Loucy (cell line): ENCODE measurements at regions not wholly inside any gene's neighbourhood (a gene's known extent, or its start where the extent isn't known, plus 50 kb on each side); places are given as distances from the start of the nearest gene placed in this dataset.
"Not testable (repeated sequence)": the region's sequence is repeated elsewhere in the genome, so short reads cannot be mapped to it uniquely, and the experiment has no call there.

Source experiments
- H2AFZ ChIP-seq: fragments of 200-600 bp; sonication (generic); 2 replicates; pipeline ENCODE4 v1.6.0; 2016; ENCODE audit warnings: antibody characterized with exemption, mild to moderate bottlenecking, low read length, moderate library complexity
- H3F3A ChIP-seq: fragments of 200-600 bp; 2 replicates; pipeline ENCODE4 v1.6.0; 2016; ENCODE audit warnings: antibody characterized with exemption, low read depth, mild to moderate bottlenecking
- H3K27me3 ChIP-seq: fragments of 200-600 bp; sonication (generic); 2 replicates; pipeline ENCODE4 v1.6.1; 2014; ENCODE audit warnings: low read length, mild to moderate bottlenecking; ENCODE audit not compliant: insufficient read depth, poor library complexity, severe bottlenecking
- H3K36me3 ChIP-seq: fragments of 200-600 bp; sonication (generic); 2 replicates; pipeline ENCODE4 v1.6.1; 2016; ENCODE audit warnings: low read length; ENCODE audit not compliant: insufficient read depth
- H3K4me1 ChIP-seq: fragments of 200-600 bp; sonication (generic); 2 replicates; pipeline ENCODE4 v1.5.1; 2014; ENCODE audit warnings: low read length, mild to moderate bottlenecking; ENCODE audit not compliant: insufficient read depth, poor library complexity, severe bottlenecking
- H3K4me2 ChIP-seq: fragments of 200-600 bp; sonication (generic); 2 replicates; pipeline ENCODE4 v1.6.0; 2014; ENCODE audit warnings: antibody characterized with exemption, low read length, low read depth, mild to moderate bottlenecking; ENCODE audit not compliant: poor library complexity, severe bottlenecking
- H3K4me3 ChIP-seq: fragments of 200-600 bp; sonication (generic); 2 replicates; pipeline ENCODE4 v1.5.1; 2014; ENCODE audit warnings: low read length, mild to moderate bottlenecking, mixed read lengths; ENCODE audit not compliant: poor library complexity, severe bottlenecking
- H3K79me2 ChIP-seq: fragments of 200-600 bp; sonication (generic); 2 replicates; pipeline ENCODE4 v1.6.1; 2014; ENCODE audit warnings: low read length; ENCODE audit not compliant: insufficient read depth
- H3K9ac ChIP-seq: fragments of 200-600 bp; sonication (generic); 2 replicates; pipeline ENCODE4 v1.6.0; 2014; ENCODE audit warnings: mild to moderate bottlenecking, low read depth, low read length, moderate library complexity; ENCODE audit not compliant: poor library complexity, severe bottlenecking
- H3K9me2 ChIP-seq: fragments of 200-600 bp; sonication (generic); replicated peaks from 2 replicates; pipeline ENCODE4 v1.6.1; 2016; ENCODE audit warnings: low read depth, low read length, mixed read lengths
- H3K9me3 ChIP-seq: fragments of 200-600 bp; sonication (generic); 2 replicates; pipeline ENCODE4 v1.6.1; 2014; ENCODE audit warnings: mild to moderate bottlenecking, antibody characterized with exemption, low read length, low read depth; ENCODE audit not compliant: insufficient read depth
- H4K20me1 ChIP-seq: fragments of 200-600 bp; sonication (generic); 2 replicates; pipeline ENCODE4 v1.6.0; 2014; ENCODE audit warnings: antibody characterized with exemption, low read length, mild to moderate bottlenecking; ENCODE audit not compliant: insufficient read depth, poor library complexity, severe bottlenecking
- EZH2phosphoT487 ChIP-seq: fragments of 200-600 bp; IDR thresholded peaks from 2 replicates; pipeline ENCODE4 v1.6.1; 2018; ENCODE audit warnings: antibody characterized with exemption, mild to moderate bottlenecking, moderate library complexity, borderline replicate concordance
- TF ChIP-seq, protein P1 (sequence below): fragments of 200-600 bp; sonication (generic); conservative IDR thresholded peaks from 2 replicates; pipeline ENCODE4 v1.5.1; 2014; ENCODE audit warnings: mild to moderate bottlenecking, antibody characterized with exemption, low read length

DNA sequence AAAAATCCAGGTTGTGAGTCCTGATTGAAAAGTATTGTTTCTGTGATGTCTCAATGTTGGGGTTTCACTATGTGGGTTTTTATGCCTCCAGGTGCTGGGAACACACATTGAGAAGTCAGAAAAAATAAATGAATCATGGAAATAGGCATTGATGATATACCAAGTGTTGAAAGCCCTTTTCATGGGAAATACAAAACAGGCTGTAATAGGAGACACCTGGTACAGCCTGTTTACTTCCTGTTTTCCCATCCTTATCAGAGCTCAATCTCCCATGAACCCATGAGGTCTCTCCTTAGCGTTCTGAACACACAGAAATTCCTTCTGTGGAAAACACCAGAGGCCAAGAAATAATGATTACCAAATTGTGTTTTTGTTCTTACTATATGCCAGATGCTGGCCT lies 106.3 kb upstream of the BOD1L1 start:
- no peaks in the 10 kb centered on the region for H3K36me3 ChIP-seq
- H3K27me3 ChIP-seq = no peaks in the 10 kb centered on the region
- no peak overlapping the region for H2AFZ ChIP-seq
- no peak overlapping the region for H3K4me2 ChIP-seq
- no peaks in the 10 kb centered on the region for H3K4me1 ChIP-seq
- H3K9me2 ChIP-seq = no peaks in the 10 kb centered on the region
- no peak overlapping the region for H3K9ac ChIP-seq
- TF ChIP-seq EZH2phosphoT487 = no peak
- TF ChIP-seq, protein P1, sequence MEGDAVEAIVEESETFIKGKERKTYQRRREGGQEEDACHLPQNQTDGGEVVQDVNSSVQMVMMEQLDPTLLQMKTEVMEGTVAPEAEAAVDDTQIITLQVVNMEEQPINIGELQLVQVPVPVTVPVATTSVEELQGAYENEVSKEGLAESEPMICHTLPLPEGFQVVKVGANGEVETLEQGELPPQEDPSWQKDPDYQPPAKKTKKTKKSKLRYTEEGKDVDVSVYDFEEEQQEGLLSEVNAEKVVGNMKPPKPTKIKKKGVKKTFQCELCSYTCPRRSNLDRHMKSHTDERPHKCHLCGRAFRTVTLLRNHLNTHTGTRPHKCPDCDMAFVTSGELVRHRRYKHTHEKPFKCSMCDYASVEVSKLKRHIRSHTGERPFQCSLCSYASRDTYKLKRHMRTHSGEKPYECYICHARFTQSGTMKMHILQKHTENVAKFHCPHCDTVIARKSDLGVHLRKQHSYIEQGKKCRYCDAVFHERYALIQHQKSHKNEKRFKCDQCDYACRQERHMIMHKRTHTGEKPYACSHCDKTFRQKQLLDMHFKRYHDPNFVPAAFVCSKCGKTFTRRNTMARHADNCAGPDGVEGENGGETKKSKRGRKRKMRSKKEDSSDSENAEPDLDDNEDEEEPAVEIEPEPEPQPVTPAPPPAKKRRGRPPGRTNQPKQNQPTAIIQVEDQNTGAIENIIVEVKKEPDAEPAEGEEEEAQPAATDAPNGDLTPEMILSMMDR = no peak
- H3K9me3 ChIP-seq = no peaks in the 10 kb centered on the region
- no peaks in the 10 kb centered on the region for H4K20me1 ChIP-seq
- no peaks in the 10 kb centered on the region for H3K79me2 ChIP-seq
- no peak overlapping the region for H3K4me3 ChIP-seq
- H3F3A ChIP-seq = no peaks in the 10 kb centered on the region

DNA sequence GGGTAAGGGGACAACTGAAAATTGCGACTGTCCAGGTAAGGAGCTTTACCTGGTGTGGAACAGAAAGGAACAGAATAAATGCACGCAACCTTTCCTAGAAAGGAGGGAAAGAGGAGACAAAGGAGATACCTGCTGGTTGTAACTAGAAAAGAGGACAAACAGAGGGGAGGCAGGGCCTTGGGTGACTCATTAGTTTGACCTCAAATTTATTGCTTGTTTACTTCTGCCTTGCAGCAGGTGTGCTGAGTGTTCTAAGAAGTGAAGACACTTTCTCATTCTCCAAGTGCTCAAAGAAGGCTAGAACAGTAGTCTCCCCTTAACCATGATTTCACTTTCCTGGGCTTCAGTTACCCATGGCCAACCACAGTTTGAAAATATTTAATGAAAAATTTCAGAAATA lies 123.1 kb upstream of the BOD1L1 start:
- no peak for TF ChIP-seq EZH2phosphoT487
- TF ChIP-seq, protein P1 = no peak
- H4K20me1 ChIP-seq = no peaks in the 10 kb centered on the region
- H2AFZ ChIP-seq = no peak overlapping the region
- no peaks in the 10 kb centered on the region for H3K27me3 ChIP-seq
- H3K9me3 ChIP-seq = no peaks in the 10 kb centered on the region
- no peaks in the 10 kb centered on the region for H3K79me2 ChIP-seq
- no peak overlapping the region for H3K9ac ChIP-seq
- no peaks in the 10 kb centered on the region for H3F3A ChIP-seq
- H3K9me2 ChIP-seq = no peaks in the 10 kb centered on the region
- no peak overlapping the region for H3K4me2 ChIP-seq
- H3K4me3 ChIP-seq = no peak overlapping the region
- no peaks in the 10 kb centered on the region for H3K36me3 ChIP-seq
- no peaks in the 10 kb centered on the region for H3K4me1 ChIP-seq

DNA sequence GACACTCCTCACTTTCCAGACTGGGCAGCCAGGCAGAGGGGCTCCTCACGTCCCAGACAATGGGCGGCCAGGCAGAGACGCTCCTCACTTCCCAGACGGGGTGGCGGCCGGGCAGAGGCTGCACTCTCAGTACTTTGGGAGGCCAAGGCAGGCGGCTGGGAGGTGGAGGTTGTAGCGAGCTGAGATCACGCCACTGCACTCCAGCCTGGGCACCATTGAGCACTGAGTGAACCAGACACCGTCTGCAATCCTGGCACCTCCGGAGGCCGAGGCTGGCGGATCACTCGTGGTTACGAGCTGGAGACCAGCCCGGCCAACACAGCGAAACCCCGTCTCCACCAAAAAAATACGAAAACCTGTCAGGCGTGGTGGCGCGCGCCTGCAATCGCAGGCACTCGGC lies 134.1 kb upstream of the BOD1L1 start:
- H3K27me3 ChIP-seq, H2AFZ ChIP-seq, H3K9me2 ChIP-seq, H3K4me3 ChIP-seq, H3K9me3 ChIP-seq, H3K4me1 ChIP-seq, H4K20me1 ChIP-seq, H3K4me2 ChIP-seq, H3K9ac ChIP-seq, H3K79me2 ChIP-seq, H3K36me3 ChIP-seq, H3F3A ChIP-seq: not testable (repeated sequence)

DNA sequence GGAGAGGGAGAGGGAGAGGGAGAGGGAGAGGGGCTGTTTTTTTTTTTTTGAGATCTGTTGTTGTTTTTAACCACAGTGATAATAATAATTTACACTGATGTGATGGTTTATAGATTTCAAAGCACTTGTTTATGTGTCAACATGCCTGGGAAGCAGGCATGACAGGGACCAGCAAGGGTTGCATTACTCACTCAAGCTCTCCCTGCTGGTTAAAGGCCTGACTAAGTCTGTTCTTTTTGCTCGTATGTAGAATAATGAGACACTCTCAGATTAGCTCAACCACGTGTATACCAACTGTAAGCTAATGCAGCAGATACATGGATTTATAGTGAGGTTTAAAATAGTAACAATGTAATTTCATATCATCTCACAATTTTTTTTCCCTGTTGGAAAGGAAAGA lies 134.6 kb upstream of the BOD1L1 start:
- TF ChIP-seq, protein P1 = no peak
- TF ChIP-seq EZH2phosphoT487 = no peak
- H3K79me2 ChIP-seq = no peaks in the 10 kb centered on the region
- H3K9ac ChIP-seq = no peak overlapping the region
- H3K4me2 ChIP-seq = no peak overlapping the region
- no peaks in the 10 kb centered on the region for H3F3A ChIP-seq
- no peak overlapping the region for H3K4me3 ChIP-seq
- H3K36me3 ChIP-seq = no peaks in the 10 kb centered on the region
- no peak overlapping the region for H2AFZ ChIP-seq
- H3K4me1 ChIP-seq = no peaks in the 10 kb centered on the region
- no peaks in the 10 kb centered on the region for H3K27me3 ChIP-seq
- H3K9me3 ChIP-seq = no peaks in the 10 kb centered on the region
- H4K20me1 ChIP-seq = no peaks in the 10 kb centered on the region
- H3K9me2 ChIP-seq = no peaks in the 10 kb centered on the region
